IPS DF 6.9 (cell line): ENCODE measurements at regions not wholly inside any gene's neighbourhood (a gene's known extent, or its start where the extent isn't known, plus 50 kb on each side); places are given as distances from the start of the nearest gene placed in this dataset.

Experiments
- DNase-seq: peaks from one replicate; pipeline ENCODE4 v3.0.0-alpha.2; 2013; ENCODE audit warnings: low read depth, low spot score
- H3K27ac ChIP-seq: one replicate; pipeline ENCODE4 v1.5.1; 2013; ENCODE audit warnings: low read length, control low read depth
- H3K27me3 ChIP-seq: 2 replicates; pipeline ENCODE4 v1.6.1; 2013; ENCODE audit warnings: mild to moderate bottlenecking, low read length; ENCODE audit not compliant: control insufficient read depth, insufficient read depth
- H3K36me3 ChIP-seq: 2 replicates; pipeline ENCODE4 v1.6.1; 2013; ENCODE audit warnings: low read length; ENCODE audit not compliant: control insufficient read depth, insufficient read depth
- H3K4me1 ChIP-seq: 2 replicates; pipeline ENCODE4 v1.6.1; 2013; ENCODE audit warnings: low read length; ENCODE audit not compliant: control insufficient read depth, insufficient read depth
- H3K4me3 ChIP-seq: 2 replicates; pipeline ENCODE4 v1.5.1; 2013; ENCODE audit warnings: mild to moderate bottlenecking, low read length
- H3K9me3 ChIP-seq: 2 replicates; pipeline ENCODE4 v1.6.1; 2013; ENCODE audit warnings: low read length, inconsistent platforms; ENCODE audit not compliant: control insufficient read depth, insufficient read depth
- WGBS: extraction: QIAGEN DNeasy Blood & Tissue Kit; methylation state at CpG from one replicate; pipeline ENCODE4 v1.1.7; 2013; ENCODE audit warnings: mixed read lengths, missing lambda C conversion rate; ENCODE audit not compliant: insufficient read length, insufficient coverage; 5-methylcytosine and 5-hydroxymethylcytosine counted together

- no peak overlapping the region for H3K27ac ChIP-seq
- no CpG with 5 or more reads among the region's 5 CpGs for WGBS
- H3K27me3 ChIP-seq, result no peaks in the 10 kb centered on the region
- no peak for DNase-seq
- no peak overlapping the region for H3K4me3 ChIP-seq
- peaks cover 2% of the 10 kb centered on the region; the same call in 1 of the 2 replicates for H3K4me1 ChIP-seq
- H3K36me3 ChIP-seq, result no peaks in the 10 kb centered on the region
- H3K9me3 ChIP-seq, result no peaks in the 10 kb centered on the region
Measured at GRCh38 chr2:67548317-67549201, 151.4 kb downstream of the ETAA1 start.

GRCh38 chr2:67559156-67559555 is 162.0 kb downstream of the ETAA1 start:
- whole genome bisulfite sequencing, result no CpG with 5 or more reads among the region's 3 CpGs
- DNase-seq, result no peak
- H3K4me1 ChIP-seq, result no peaks in the 10 kb centered on the region
- no peaks in the 10 kb centered on the region for H3K36me3 ChIP-seq
- no peak overlapping the region for H3K27ac ChIP-seq
- no peaks in the 10 kb centered on the region for H3K9me3 ChIP-seq
- no peak overlapping the region for H3K4me3 ChIP-seq
- H3K27me3 ChIP-seq, result no peaks in the 10 kb centered on the region

- H3K36me3 ChIP-seq, result no peaks in the 10 kb centered on the region
- H3K9me3 ChIP-seq, result no peaks in the 10 kb centered on the region
- no peak overlapping the region for H3K4me3 ChIP-seq
- H3K27ac ChIP-seq, result no peak overlapping the region
- no CpG with 5 or more reads among the region's 4 CpGs for WGBS
- DNase-seq, result no peak
- H3K27me3 ChIP-seq, result no peaks in the 10 kb centered on the region
- H3K4me1 ChIP-seq, result no peaks in the 10 kb centered on the region
Measured at GRCh38 chr2:67560771-67561456, 163.8 kb downstream of the ETAA1 start.

GRCh38 chr2:67561457-67561965 is 164.4 kb downstream of the ETAA1 start:
- no peaks in the 10 kb centered on the region for H3K36me3 ChIP-seq
- no peaks in the 10 kb centered on the region for H3K27me3 ChIP-seq
- DNase-seq, result no peak
- H3K9me3 ChIP-seq, result no peaks in the 10 kb centered on the region
- no peak overlapping the region for H3K4me3 ChIP-seq
- H3K27ac ChIP-seq, result no peak overlapping the region
- no peaks in the 10 kb centered on the region for H3K4me1 ChIP-seq
- no CpG with 5 or more reads among the region's 8 CpGs for WGBS

GRCh38 chr2:67564076-67564475 is 166.9 kb downstream of the ETAA1 start:
- no peak for DNase-seq
- Histone ChIP-seq H3K27ac (no peak overlapping the region), H3K4me3 (no peak overlapping the region), H3K4me1 (no peaks in the 10 kb centered on the region), H3K36me3 (no peaks in the 10 kb centered on the region), H3K9me3 (no peaks in the 10 kb centered on the region), H3K27me3 (no peaks in the 10 kb centered on the region)
- no CpG with 5 or more reads among the region's 3 CpGs for WGBS

- WGBS, result no CpG with 5 or more reads among the region's 3 CpGs
- Histone ChIP-seq H3K27me3 (no peaks in the 10 kb centered on the region), H3K9me3 (no peaks in the 10 kb centered on the region), H3K36me3 (no peaks in the 10 kb centered on the region), H3K27ac (no peak overlapping the region), H3K4me1 (no peaks in the 10 kb centered on the region), H3K4me3 (no peak overlapping the region)
- no peak for DNase-seq
Measured at GRCh38 chr2:67564626-67565025, 167.5 kb downstream of the ETAA1 start.

- Histone ChIP-seq H3K4me1 (no peaks in the 10 kb centered on the region), H3K27ac (no peak overlapping the region), H3K4me3 (no peak overlapping the region), H3K9me3 (no peaks in the 10 kb centered on the region), H3K27me3 (no peaks in the 10 kb centered on the region), H3K36me3 (no peaks in the 10 kb centered on the region)
- no peak for DNase-seq
Measured at GRCh38 chr2:67565262-67565661, 168.1 kb downstream of the ETAA1 start.

GRCh38 chr2:67565761-67566160 is 168.6 kb downstream of the ETAA1 start:
- Histone ChIP-seq H3K4me1 (no peaks in the 10 kb centered on the region), H3K9me3 (no peaks in the 10 kb centered on the region), H3K27me3 (no peaks in the 10 kb centered on the region), H3K36me3 (no peaks in the 10 kb centered on the region), H3K27ac (no peak overlapping the region), H3K4me3 (no peak overlapping the region)
- no CpG with 5 or more reads among the region's 6 CpGs for WGBS
- no peak for DNase-seq

- Histone ChIP-seq H3K36me3 (no peaks in the 10 kb centered on the region), H3K27ac (no peak overlapping the region), H3K9me3 (no peaks in the 10 kb centered on the region), H3K4me3 (no peak overlapping the region), H3K4me1 (no peaks in the 10 kb centered on the region), H3K27me3 (no peaks in the 10 kb centered on the region)
- no peak for DNase-seq
Measured at GRCh38 chr2:67566285-67566684, 169.2 kb downstream of the ETAA1 start.

GRCh38 chr2:67566958-67567635 is 170.0 kb downstream of the ETAA1 start:
- Histone ChIP-seq H3K27ac (no peak overlapping the region), H3K4me1 (no peaks in the 10 kb centered on the region), H3K36me3 (no peaks in the 10 kb centered on the region), H3K27me3 (no peaks in the 10 kb centered on the region), H3K9me3 (no peaks in the 10 kb centered on the region), H3K4me3 (no peak overlapping the region)
- no peak for DNase-seq
- no CpG with 5 or more reads among the region's 5 CpGs for WGBS
